Panc1 (cell line): ENCODE measurements at regions not wholly inside any gene's neighbourhood (a gene's known extent, or its start where the extent isn't known, plus 50 kb on each side); places are given as distances from the start of the nearest gene placed in this dataset.

Source experiments
- POLR2AphosphoS5 ChIP-seq: IDR thresholded peaks from 2 replicates; pipeline ENCODE4 v1.6.1; 2012; ENCODE audit warnings: mild to moderate bottlenecking, low read depth, low read length, moderate library complexity
- TCF7L2 ChIP-seq: IDR thresholded peaks from 2 replicates; pipeline ENCODE4 v1.6.1; 2011; ENCODE audit warnings: mild to moderate bottlenecking, low read depth, low read length, inconsistent platforms
- TF ChIP-seq, protein P1 (sequence below): fragments of 450-650 bp; IDR thresholded peaks from 2 replicates; pipeline ENCODE4 v1.5.1; 2017; ENCODE audit warnings: mild to moderate bottlenecking
- TF ChIP-seq, protein P2 (sequence below), 2 experiments: IDR thresholded peaks; 2 replicates each; pipeline ENCODE4 v1.6.1; 2011 to 2012; ENCODE audit warnings: low read depth in 2 of 2, control low read depth in 1 of 2, low read length in 1 of 2, mild to moderate bottlenecking in 1 of 2, moderate library complexity in 1 of 2; ENCODE audit not compliant: insufficient read depth in 1 of 2

DNA sequence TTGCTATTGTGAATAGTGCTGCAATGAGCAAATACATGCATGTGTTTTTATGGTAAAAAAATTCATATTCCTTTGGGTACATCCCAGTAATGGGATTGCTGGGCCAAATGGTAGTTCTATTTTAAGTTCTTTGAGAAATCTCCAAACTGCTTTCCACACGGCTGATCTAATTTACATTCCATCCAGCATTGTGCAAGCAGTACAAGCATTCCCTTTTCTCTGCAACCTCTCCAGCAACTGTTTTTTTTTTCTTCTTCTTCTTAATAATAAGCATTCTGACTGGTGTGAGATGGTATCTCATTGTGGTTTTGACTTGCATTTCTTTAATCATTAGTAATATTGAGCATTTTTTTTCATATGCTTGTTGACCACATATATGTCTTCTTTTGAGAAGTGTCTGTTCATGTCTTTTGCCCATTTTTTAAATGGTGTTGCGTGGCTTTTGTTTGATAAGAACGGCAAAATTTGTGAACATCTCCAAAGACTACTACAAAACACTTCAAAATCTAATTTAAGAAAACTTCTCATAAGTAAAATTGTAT is 136.1 kb upstream of the MYO3A start:
- TF ChIP-seq, protein P1, sequence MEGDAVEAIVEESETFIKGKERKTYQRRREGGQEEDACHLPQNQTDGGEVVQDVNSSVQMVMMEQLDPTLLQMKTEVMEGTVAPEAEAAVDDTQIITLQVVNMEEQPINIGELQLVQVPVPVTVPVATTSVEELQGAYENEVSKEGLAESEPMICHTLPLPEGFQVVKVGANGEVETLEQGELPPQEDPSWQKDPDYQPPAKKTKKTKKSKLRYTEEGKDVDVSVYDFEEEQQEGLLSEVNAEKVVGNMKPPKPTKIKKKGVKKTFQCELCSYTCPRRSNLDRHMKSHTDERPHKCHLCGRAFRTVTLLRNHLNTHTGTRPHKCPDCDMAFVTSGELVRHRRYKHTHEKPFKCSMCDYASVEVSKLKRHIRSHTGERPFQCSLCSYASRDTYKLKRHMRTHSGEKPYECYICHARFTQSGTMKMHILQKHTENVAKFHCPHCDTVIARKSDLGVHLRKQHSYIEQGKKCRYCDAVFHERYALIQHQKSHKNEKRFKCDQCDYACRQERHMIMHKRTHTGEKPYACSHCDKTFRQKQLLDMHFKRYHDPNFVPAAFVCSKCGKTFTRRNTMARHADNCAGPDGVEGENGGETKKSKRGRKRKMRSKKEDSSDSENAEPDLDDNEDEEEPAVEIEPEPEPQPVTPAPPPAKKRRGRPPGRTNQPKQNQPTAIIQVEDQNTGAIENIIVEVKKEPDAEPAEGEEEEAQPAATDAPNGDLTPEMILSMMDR, result no peak
- TF ChIP-seq POLR2AphosphoS5, result no peak
- TF ChIP-seq, protein P2, sequence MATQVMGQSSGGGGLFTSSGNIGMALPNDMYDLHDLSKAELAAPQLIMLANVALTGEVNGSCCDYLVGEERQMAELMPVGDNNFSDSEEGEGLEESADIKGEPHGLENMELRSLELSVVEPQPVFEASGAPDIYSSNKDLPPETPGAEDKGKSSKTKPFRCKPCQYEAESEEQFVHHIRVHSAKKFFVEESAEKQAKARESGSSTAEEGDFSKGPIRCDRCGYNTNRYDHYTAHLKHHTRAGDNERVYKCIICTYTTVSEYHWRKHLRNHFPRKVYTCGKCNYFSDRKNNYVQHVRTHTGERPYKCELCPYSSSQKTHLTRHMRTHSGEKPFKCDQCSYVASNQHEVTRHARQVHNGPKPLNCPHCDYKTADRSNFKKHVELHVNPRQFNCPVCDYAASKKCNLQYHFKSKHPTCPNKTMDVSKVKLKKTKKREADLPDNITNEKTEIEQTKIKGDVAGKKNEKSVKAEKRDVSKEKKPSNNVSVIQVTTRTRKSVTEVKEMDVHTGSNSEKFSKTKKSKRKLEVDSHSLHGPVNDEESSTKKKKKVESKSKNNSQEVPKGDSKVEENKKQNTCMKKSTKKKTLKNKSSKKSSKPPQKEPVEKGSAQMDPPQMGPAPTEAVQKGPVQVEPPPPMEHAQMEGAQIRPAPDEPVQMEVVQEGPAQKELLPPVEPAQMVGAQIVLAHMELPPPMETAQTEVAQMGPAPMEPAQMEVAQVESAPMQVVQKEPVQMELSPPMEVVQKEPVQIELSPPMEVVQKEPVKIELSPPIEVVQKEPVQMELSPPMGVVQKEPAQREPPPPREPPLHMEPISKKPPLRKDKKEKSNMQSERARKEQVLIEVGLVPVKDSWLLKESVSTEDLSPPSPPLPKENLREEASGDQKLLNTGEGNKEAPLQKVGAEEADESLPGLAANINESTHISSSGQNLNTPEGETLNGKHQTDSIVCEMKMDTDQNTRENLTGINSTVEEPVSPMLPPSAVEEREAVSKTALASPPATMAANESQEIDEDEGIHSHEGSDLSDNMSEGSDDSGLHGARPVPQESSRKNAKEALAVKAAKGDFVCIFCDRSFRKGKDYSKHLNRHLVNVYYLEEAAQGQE (IDR thresholded peaks at IDR 0.05; ENCODE audit: insufficient read depth in 1 of 2, low read depth in 2 of 2, low read length in 1 of 2), result no peak
- no peak for TF ChIP-seq TCF7L2
